Calu3 (cell line): ENCODE measurements at regions not wholly inside any gene's neighbourhood (a gene's known extent, or its start where the extent isn't known, plus 50 kb on each side); places are given as distances from the start of the nearest gene placed in this dataset.

Source experiments
- BruUV-seq: library from RNA; stranded (reverse); fragments of 400-500 nt; replicated peaks from 2 replicates; lab custom pipeline; 2021; lab: Mats Ljungman, UMichigan
- CTCF ChIA-PET: fragments of 300-600 bp; sonication (Branson Sonifier 250); formaldehyde crosslinking; loops from one replicate; lab custom pipeline; 2022; ENCODE audit warnings: antibody characterized with exemption; lab: Charles Lee
- DNase-seq: peaks from one replicate; pipeline ENCODE4 v3.0.0; 2022
- H3K27ac Mint-ChIP-seq: one replicate; pipeline ENCODE4 v1.8.0; 2022; ENCODE audit warnings: mixed read lengths; ENCODE audit not compliant: unreplicated experiment
- H3K27me3 Mint-ChIP-seq: one replicate; pipeline ENCODE4 v1.8.0; 2022; ENCODE audit warnings: mixed read lengths; ENCODE audit not compliant: unreplicated experiment
- H3K36me3 Mint-ChIP-seq: one replicate; pipeline ENCODE4 v1.8.0; 2022; ENCODE audit warnings: mild to moderate bottlenecking, moderate library complexity, mixed read lengths; ENCODE audit not compliant: insufficient read depth, unreplicated experiment
- H3K4me1 Mint-ChIP-seq: one replicate; pipeline ENCODE4 v1.8.0; 2022; ENCODE audit warnings: mild to moderate bottlenecking, low read depth, mixed read lengths; ENCODE audit not compliant: unreplicated experiment
- H3K4me3 Mint-ChIP-seq: one replicate; pipeline ENCODE4 v1.8.0; 2022; ENCODE audit warnings: mild to moderate bottlenecking, low read depth, moderate library complexity, mixed read lengths; ENCODE audit not compliant: unreplicated experiment
- H3K9me3 Mint-ChIP-seq: one replicate; pipeline ENCODE4 v1.8.0; 2022; ENCODE audit warnings: low read depth, mixed read lengths; ENCODE audit not compliant: unreplicated experiment
- CTCF ChIP-seq: fragments of 200-600 bp; IDR thresholded peaks from one replicate; pipeline ENCODE4 v1.8.0; 2022; ENCODE audit warnings: antibody characterized with exemption; ENCODE audit not compliant: unreplicated experiment
- intact Hi-C: fragments of 100-400 bp; cut with micrococcal nuclease; formaldehyde crosslinking; loops from one replicate; pipeline ENCODE4 v1.10.0; 2022; ENCODE audit not compliant: unreplicated experiment

- no peak for TF ChIP-seq CTCF
- CTCF ChIA-PET, result no interaction called here
- no peaks in the 10 kb centered on the region for H3K9me3 Mint-ChIP-seq
- no peak for DNase-seq
- no peaks in the 10 kb centered on the region for H3K36me3 Mint-ChIP-seq
- no peaks in the 10 kb centered on the region for H3K27me3 Mint-ChIP-seq
- intact Hi-C loops, result no loop called here
- H3K4me3 Mint-ChIP-seq, result no peak overlapping the region
- no peak overlapping the region for H3K27ac Mint-ChIP-seq
- BruUV-seq, result no TSS peak
- no peaks in the 10 kb centered on the region for H3K4me1 Mint-ChIP-seq
Measured at GRCh38 chr4:130025701-130026100, 929.7 kb downstream of the C4orf33 start.

GRCh38 chr4:130026185-130026584 lies 930.2 kb downstream of the C4orf33 start:
- no peak overlapping the region for H3K27ac Mint-ChIP-seq
- intact Hi-C loops, result no loop called here
- no TSS peak for BruUV-seq
- H3K27me3 Mint-ChIP-seq, result no peaks in the 10 kb centered on the region
- no peak for DNase-seq
- no peaks in the 10 kb centered on the region for H3K4me1 Mint-ChIP-seq
- H3K4me3 Mint-ChIP-seq, result no peak overlapping the region
- no peaks in the 10 kb centered on the region for H3K9me3 Mint-ChIP-seq
- H3K36me3 Mint-ChIP-seq, result no peaks in the 10 kb centered on the region
- TF ChIP-seq CTCF, result no peak
- CTCF ChIA-PET, result no interaction called here

GRCh38 chr4:130027973-130028372 lies 932.0 kb downstream of the C4orf33 start:
- Mint-ChIP-seq H3K27ac (no peak overlapping the region), H3K4me3 (no peak overlapping the region), H3K4me1 (no peaks in the 10 kb centered on the region), H3K27me3 (no peaks in the 10 kb centered on the region), H3K36me3 (no peaks in the 10 kb centered on the region), H3K9me3 (no peaks in the 10 kb centered on the region)
- no peak for DNase-seq
- CTCF ChIA-PET, result no interaction called here
- no peak for TF ChIP-seq CTCF
- intact Hi-C loops, result no loop called here
- no TSS peak for BruUV-seq

GRCh38 chr4:130028552-130028951 lies 932.6 kb downstream of the C4orf33 start:
- Mint-ChIP-seq H3K4me3 (no peak overlapping the region), H3K9me3 (no peaks in the 10 kb centered on the region), H3K27me3 (no peaks in the 10 kb centered on the region), H3K4me1 (no peaks in the 10 kb centered on the region), H3K36me3 (no peaks in the 10 kb centered on the region), H3K27ac (no peak overlapping the region)
- CTCF ChIA-PET, result no interaction called here
- no peak for TF ChIP-seq CTCF
- no peak for DNase-seq
- BruUV-seq, result no TSS peak
- intact Hi-C loops, result no loop called here

GRCh38 chr4:130029442-130029841 lies 933.5 kb downstream of the C4orf33 start:
- no peak for DNase-seq
- Mint-ChIP-seq H3K27me3 (no peaks in the 10 kb centered on the region), H3K36me3 (no peaks in the 10 kb centered on the region), H3K4me3 (no peak overlapping the region), H3K4me1 (no peaks in the 10 kb centered on the region), H3K9me3 (no peaks in the 10 kb centered on the region), H3K27ac (no peak overlapping the region)
- intact Hi-C loops, result no loop called here
- no TSS peak for BruUV-seq
- CTCF ChIA-PET, result no interaction called here
- no peak for TF ChIP-seq CTCF
